Neuronal stem cell (in vitro differentiated cells): ENCODE measurements at regions not wholly inside any gene's neighbourhood (a gene's known extent, or its start where the extent isn't known, plus 50 kb on each side); places are given as distances from the start of the nearest gene placed in this dataset.
A peak's percentile ranks its signal among the peaks of the same experiment; 100 is the strongest.
"Not testable (repeated sequence)": the region's sequence is repeated elsewhere in the genome, so short reads cannot be mapped to it uniquely, and the experiment has no call there.

Source experiments
- DNase-seq: peaks from one replicate; pipeline ENCODE4 v3.0.0-alpha.2; 2013; ENCODE audit warnings: low spot score
- H2AFZ ChIP-seq: one replicate; pipeline ENCODE4 v1.6.1; 2013; ENCODE audit warnings: mild to moderate bottlenecking, low read length, inconsistent platforms
- H2AK5ac ChIP-seq: 2 replicates; pipeline ENCODE4 v1.6.1; 2013; ENCODE audit warnings: low read depth, mild to moderate bottlenecking, inconsistent platforms, low read length, moderate library complexity, mixed read lengths
- H2BK120ac ChIP-seq: 2 replicates; pipeline ENCODE4 v1.6.1; 2013; ENCODE audit warnings: low read depth, mild to moderate bottlenecking, inconsistent platforms, low read length, moderate library complexity, mixed read lengths
- H2BK12ac ChIP-seq: one replicate; pipeline ENCODE4 v1.6.1; 2013; ENCODE audit warnings: low read length, inconsistent platforms
- H2BK15ac ChIP-seq: 2 replicates; pipeline ENCODE4 v1.6.1; 2013; ENCODE audit warnings: mild to moderate bottlenecking, low read length, inconsistent platforms, mixed read lengths
- H2BK5ac ChIP-seq: one replicate; pipeline ENCODE4 v1.6.1; 2013; ENCODE audit warnings: inconsistent platforms, mild to moderate bottlenecking, low read length, moderate library complexity
- H3K14ac ChIP-seq: one replicate; pipeline ENCODE4 v1.6.1; 2013; ENCODE audit warnings: low read length, inconsistent platforms
- H3K18ac ChIP-seq: 2 replicates; pipeline ENCODE4 v1.6.1; 2013; ENCODE audit warnings: low read length, inconsistent platforms
- H3K23ac ChIP-seq: 2 replicates; pipeline ENCODE4 v1.6.1; 2013; ENCODE audit warnings: low read depth, mild to moderate bottlenecking, mixed read lengths, low read length, inconsistent platforms; ENCODE audit not compliant: poor library complexity
- H3K27ac ChIP-seq: replicated peaks from 3 replicates; pipeline ENCODE4 v1.5.1; 2013; ENCODE audit warnings: low read length, inconsistent platforms
- H3K27me3 ChIP-seq, 3 experiments: 2 replicates each; pipeline ENCODE4 v1.6.1; 2013; ENCODE audit warnings: low read length in 3 of 3, mild to moderate bottlenecking in 2 of 3, inconsistent platforms in 1 of 3, low read depth in 1 of 3, mixed read lengths in 1 of 3, moderate library complexity in 1 of 3; ENCODE audit not compliant: control insufficient read depth in 3 of 3, insufficient read depth in 3 of 3
- H3K36me3 ChIP-seq, 2 donors: replicated peaks in 1 of 2; 2 replicates each; pipeline ENCODE4 v1.6.1; 2013; ENCODE audit warnings: low read length in 2 of 2; ENCODE audit not compliant: control insufficient read depth in 2 of 2, insufficient read depth in 2 of 2
- H3K4ac ChIP-seq: 2 replicates; pipeline ENCODE4 v1.6.1; 2013; ENCODE audit warnings: inconsistent platforms, mild to moderate bottlenecking, low read length, moderate library complexity
- H3K4me1 ChIP-seq, 2 donors: 1 replicate in 1 of 2; 2 replicates in 1 of 2; pipeline ENCODE4 v1.6.1; 2013; ENCODE audit warnings: low read length in 2 of 2, low read depth in 1 of 2; ENCODE audit not compliant: control insufficient read depth in 2 of 2, insufficient read depth in 1 of 2
- H3K4me2 ChIP-seq: one replicate; pipeline ENCODE4 v1.6.1; 2013; ENCODE audit warnings: mild to moderate bottlenecking, low read length, inconsistent platforms; ENCODE audit not compliant: insufficient read depth, poor library complexity, severe bottlenecking
- H3K4me3 ChIP-seq, 2 donors: 2 replicates each; pipeline ENCODE4 v1.5.1; 2013; ENCODE audit warnings: low read length in 2 of 2, mild to moderate bottlenecking in 2 of 2, inconsistent platforms in 1 of 2, moderate library complexity in 1 of 2
- H3K79me1 ChIP-seq: one replicate; pipeline ENCODE4 v1.6.1; 2013; ENCODE audit warnings: low read depth, mild to moderate bottlenecking, inconsistent platforms, low read length, moderate library complexity
- H3K9ac ChIP-seq: one replicate; pipeline ENCODE4 v1.6.1; 2013; ENCODE audit warnings: mild to moderate bottlenecking, low read depth, low read length, inconsistent platforms; ENCODE audit not compliant: poor library complexity
- H3K9me3 ChIP-seq, 2 donors: replicated peaks in 1 of 2; 2 replicates each; pipeline versions ENCODE3 to v1.6.1; 2013; ENCODE audit warnings: low read length in 2 of 2, mild to moderate bottlenecking in 2 of 2, inconsistent platforms in 1 of 2, low read depth in 1 of 2, mixed read lengths in 1 of 2, moderate library complexity in 1 of 2; ENCODE audit not compliant: control insufficient read depth in 2 of 2, insufficient read depth in 1 of 2
- H4K8ac ChIP-seq: one replicate; pipeline ENCODE4 v1.6.1; 2013; ENCODE audit warnings: low read depth, mild to moderate bottlenecking, inconsistent platforms, low read length, moderate library complexity
- H4K91ac ChIP-seq: one replicate; pipeline ENCODE4 v1.6.1; 2013; ENCODE audit warnings: low read length, low read depth, mild to moderate bottlenecking, inconsistent platforms; ENCODE audit not compliant: poor library complexity
- WGBS, 2 donors: extraction: QIAGEN DNeasy Blood & Tissue Kit; methylation state at CpG; one replicate each; pipeline ENCODE4 v1.1.7; 2013; ENCODE audit warnings: missing lambda C conversion rate in 2 of 2, mixed read lengths in 1 of 2; ENCODE audit not compliant: insufficient read length in 2 of 2, insufficient replicate concordance in 1 of 2; ENCODE audit errors: extremely low coverage in 2 of 2; 5-methylcytosine and 5-hydroxymethylcytosine counted together

- Histone ChIP-seq H2BK12ac (no peak overlapping the region), H3K36me3 (no peaks in the 10 kb centered on the region), H4K8ac (no peak overlapping the region), H3K14ac (no peak overlapping the region), H3K9ac (no peak overlapping the region), H2BK120ac (no peak overlapping the region), H3K4me3 (no peak overlapping the region), H2BK5ac (no peak overlapping the region), H3K4me1 (peaks cover 0 to 3% of the 10 kb centered on the region in 2 donors), H3K79me1 (no peaks in the 10 kb centered on the region), H3K23ac (no peak overlapping the region), H3K18ac (no peak overlapping the region), H2AK5ac (no peak overlapping the region), H3K9me3 (peaks cover 0 to 5% of the 10 kb centered on the region in 2 donors), H3K27ac (no peak overlapping the region), H4K91ac (no peak overlapping the region), H2AFZ (no peak overlapping the region), H3K4me2 (no peak overlapping the region), H2BK15ac (no peak overlapping the region), H3K27me3 (no peaks in the 10 kb centered on the region), H3K4ac (no peak overlapping the region)
- WGBS, 2 donors = no CpG with 5 or more reads among the region's 2 CpGs
- DNase-seq = no peak
These were observed 100.1 kb upstream of the CHD2 start for GRCh38 chr15:92800013-92800412.

- not testable (repeated sequence) for H3K9me3 ChIP-seq, H4K91ac ChIP-seq, H3K4ac ChIP-seq, H2AFZ ChIP-seq, H3K79me1 ChIP-seq, H2BK120ac ChIP-seq, H3K4me3 ChIP-seq, H2AK5ac ChIP-seq, H3K27me3 ChIP-seq, H3K9ac ChIP-seq, DNase-seq, H3K18ac ChIP-seq, H4K8ac ChIP-seq, H3K14ac ChIP-seq, H3K23ac ChIP-seq, H2BK12ac ChIP-seq, H2BK15ac ChIP-seq, H3K27ac ChIP-seq, H3K4me2 ChIP-seq, H3K36me3 ChIP-seq, H2BK5ac ChIP-seq, H3K4me1 ChIP-seq
- WGBS, 2 donors = no CpG with 5 or more reads among the region's 12 CpGs
These were observed 99.6 kb upstream of the CHD2 start for GRCh38 chr15:92800416-92801055.

DNA sequence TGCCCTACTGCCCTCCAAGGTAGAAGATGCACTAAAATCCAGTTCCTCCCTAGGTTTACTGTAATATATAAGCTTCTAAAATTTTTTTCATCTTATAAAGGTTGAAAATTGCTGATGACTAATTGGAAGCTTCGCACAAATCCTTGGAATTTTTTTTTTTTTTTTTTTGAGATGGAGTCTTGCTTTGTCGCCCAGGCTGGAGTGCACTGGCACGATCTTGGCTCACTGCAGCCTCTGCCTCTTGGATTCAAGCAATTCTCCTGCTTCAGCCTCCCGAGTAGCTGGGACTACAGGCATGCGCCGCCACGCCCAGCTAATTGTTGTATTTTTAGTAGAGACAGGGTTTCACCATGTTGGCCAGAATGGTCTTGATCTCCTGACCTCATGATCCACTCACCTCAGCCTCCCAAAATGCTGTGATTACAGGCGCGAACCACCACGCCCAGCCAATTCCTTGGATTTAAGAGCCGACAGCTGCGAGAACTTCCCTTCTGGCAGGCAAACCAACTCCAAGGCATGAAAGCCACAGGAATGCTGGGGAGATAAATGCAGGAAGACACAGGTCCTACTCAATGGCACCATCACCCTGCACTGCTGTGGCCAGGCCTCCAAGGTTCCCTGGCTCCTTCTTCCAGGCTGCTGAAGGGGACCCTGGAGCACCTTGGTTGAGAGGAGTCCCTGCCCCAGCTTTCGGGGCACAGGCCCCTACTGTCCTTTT, 98.9 kb upstream of the CHD2 start:
- H2AFZ ChIP-seq, H3K27ac ChIP-seq, H2BK15ac ChIP-seq, H4K8ac ChIP-seq, H3K9me3 ChIP-seq, H3K4me1 ChIP-seq, DNase-seq, H2BK12ac ChIP-seq, H3K9ac ChIP-seq, H3K27me3 ChIP-seq, H3K18ac ChIP-seq, H3K23ac ChIP-seq, H3K4ac ChIP-seq, H3K4me2 ChIP-seq, H3K79me1 ChIP-seq, H2BK120ac ChIP-seq, H2AK5ac ChIP-seq, H3K36me3 ChIP-seq, H3K14ac ChIP-seq, H2BK5ac ChIP-seq, H4K91ac ChIP-seq, H3K4me3 ChIP-seq: not testable (repeated sequence)
- WGBS, 2 donors = no CpG with 5 or more reads among the region's 13 CpGs

GRCh38 chr15:92801774-92802464, 98.2 kb upstream of the CHD2 start:
- Histone ChIP-seq H2AFZ (no peak overlapping the region), H3K4me2 (no peak overlapping the region), H3K4me1 (peaks cover 0 to 3% of the 10 kb centered on the region in 2 donors), H3K36me3 (no peaks in the 10 kb centered on the region), H3K27me3 (no peaks in the 10 kb centered on the region), H2BK15ac (no peak overlapping the region), H2BK5ac (no peak overlapping the region), H2BK12ac (no peak overlapping the region), H3K27ac (no peak overlapping the region), H3K4ac (no peak overlapping the region), H3K23ac (no peak overlapping the region), H4K8ac (no peak overlapping the region), H3K79me1 (no peaks in the 10 kb centered on the region), H4K91ac (no peak overlapping the region), H2AK5ac (peak overlapping the region; percentile 35), H3K4me3 (no peak overlapping the region), H3K9me3 (peaks cover 0 to 5% of the 10 kb centered on the region in 2 donors), H3K18ac (peak overlapping the region; percentile 22), H3K9ac (no peak overlapping the region), H2BK120ac (no peak overlapping the region), H3K14ac (no peak overlapping the region)
- no CpG with 5 or more reads among the region's 5 CpGs for WGBS, 2 donors
- DNase-seq = no peak
